HCT116 (cell line): ENCODE measurements at regions not wholly inside any gene's neighbourhood (a gene's known extent, or its start where the extent isn't known, plus 50 kb on each side); places are given as distances from the start of the nearest gene placed in this dataset.

ENCODE experiments used
- ATAC-seq: fragments of 200-7000 bp; cut with Tn5 transposase; 2 replicates; pipeline ENCODE4 v1.9.1; 2020; ENCODE audit warnings: mild to moderate bottlenecking, moderate library complexity
- BruUV-seq: library from RNA; stranded (reverse); fragments of 400-500 nt; replicated peaks from 2 replicates; lab custom pipeline; 2021; lab: Mats Ljungman, UMichigan
- CTCF ChIA-PET: fragments of 300-600 bp; sonication (Branson Sonifier 250); formaldehyde crosslinking; loops from one replicate; lab custom pipeline; 2021; ENCODE audit warnings: antibody characterized with exemption; lab: Charles Lee
- POLR2A ChIA-PET: fragments of 300-600, 350-600 bp; sonication (Branson Sonifier 250); formaldehyde crosslinking; loops from one replicate; lab custom pipeline; 2021; ENCODE audit warnings: antibody characterized with exemption; lab: Charles Lee
- RAD21 ChIA-PET, 2 experiments: fragments of 300-600 bp; sonication (Branson Sonifier 250); formaldehyde crosslinking; loops; one replicate each; lab custom pipeline; 2023; ENCODE audit warnings: low total read pairs in 2 of 2; ENCODE audit not compliant: uncharacterized antibody in 2 of 2, unreplicated experiment in 2 of 2, low non-redundant PET in 1 of 2; lab: Charles Lee
- DNase-seq: peaks from one replicate; pipeline ENCODE4 v3.0.0-alpha.2; 2010; ENCODE audit warnings: low read depth, low spot score
- H2AFZ ChIP-seq: fragments of 200-600 bp; shearing (Covaris generic), sonication (generic); 2 replicates; pipeline ENCODE4 v1.6.1; 2017; ENCODE audit warnings: low read depth, mixed run types, mixed read lengths, antibody characterized with exemption, low read length; ENCODE audit not compliant: poor library complexity, severe bottlenecking
- H3K27ac ChIP-seq: 2 replicates; pipeline ENCODE4 v1.5.1; 2012; ENCODE audit warnings: low read depth, low read length
- H3K27me3 ChIP-seq: fragments of 200-600 bp; sonication (generic); 2 replicates; pipeline ENCODE4 v1.6.1; 2016; ENCODE audit warnings: mixed run types, low read length, mixed read lengths; ENCODE audit not compliant: insufficient read depth
- H3K36me3 ChIP-seq, 2 experiments: fragments of 200-500 bp in 1 of 2; fragments of 200-600 bp in 1 of 2; sonication (Bioruptor generic) in 1 of 2; sonication (generic) in 1 of 2; 2 replicates each; pipeline versions ENCODE4 v1.5.1 to v1.6.1; 2014 to 2016; ENCODE audit warnings: low read length in 2 of 2, inconsistent platforms in 1 of 2, mixed read lengths in 1 of 2, mixed run types in 1 of 2; ENCODE audit not compliant: insufficient read depth in 2 of 2, control insufficient read depth in 1 of 2
- H3K4me1 ChIP-seq, 2 experiments: fragments of 200-600 bp in 1 of 2; sonication (generic) in 1 of 2; 2 replicates each; pipeline versions ENCODE4 v1.5.1 to v1.6.1; 2012 to 2017; ENCODE audit warnings: low read length in 2 of 2, inconsistent platforms in 1 of 2, mild to moderate bottlenecking in 1 of 2, mixed read lengths in 1 of 2, mixed run types in 1 of 2, moderate library complexity in 1 of 2; ENCODE audit not compliant: insufficient read depth in 2 of 2, control insufficient read depth in 1 of 2
- H3K4me2 ChIP-seq: fragments of 200-600 bp; sonication (generic); 2 replicates; pipeline ENCODE4 v1.6.1; 2017; ENCODE audit warnings: mixed run types, low read length, mixed read lengths
- H3K4me3 ChIP-seq, 2 experiments: fragments of 200-600 bp in 1 of 2; sonication (generic) in 1 of 2; replicated peaks in 1 of 2; 2 replicates each; pipeline ENCODE4 v1.5.1; 2011 to 2016; ENCODE audit warnings: low read length in 2 of 2, control low read depth in 1 of 2, low read depth in 1 of 2, mild to moderate bottlenecking in 1 of 2, mixed read lengths in 1 of 2, mixed run types in 1 of 2
- H3K79me2 ChIP-seq: fragments of 200-600 bp; sonication (generic); 2 replicates; pipeline ENCODE4 v1.6.1; 2017; ENCODE audit warnings: mild to moderate bottlenecking, mixed run types, low read length, moderate library complexity, mixed read lengths; ENCODE audit not compliant: insufficient read depth
- H3K9ac ChIP-seq: fragments of 200-600 bp; sonication (generic); 2 replicates; pipeline ENCODE4 v1.6.1; 2016; ENCODE audit warnings: low read length, mixed read lengths
- H3K9me2 ChIP-seq: fragments of 200-600 bp; sonication (generic), shearing (Covaris generic); 2 replicates; pipeline ENCODE4 v1.6.1; 2017; ENCODE audit warnings: mixed run types, mild to moderate bottlenecking, moderate library complexity; ENCODE audit not compliant: insufficient read depth
- H3K9me3 ChIP-seq, 2 experiments: fragments of 200-500 bp in 1 of 2; fragments of 200-600 bp in 1 of 2; sonication (Bioruptor generic) in 1 of 2; sonication (generic) in 1 of 2; 2 replicates each; pipeline ENCODE4 v1.6.1; 2014 to 2017; ENCODE audit warnings: low read length in 2 of 2, mixed read lengths in 2 of 2, inconsistent platforms in 1 of 2, low read depth in 1 of 2, mild to moderate bottlenecking in 1 of 2, mixed run types in 1 of 2, moderate library complexity in 1 of 2; ENCODE audit not compliant: control insufficient read depth in 1 of 2, insufficient read depth in 1 of 2
- H4K20me1 ChIP-seq: fragments of 200-600 bp; sonication (generic), shearing (Covaris generic); 2 replicates; pipeline ENCODE4 v1.6.1; 2017; ENCODE audit warnings: mixed run types, mild to moderate bottlenecking, moderate library complexity; ENCODE audit not compliant: insufficient read depth
- CBX3 ChIP-seq: IDR thresholded peaks from 2 replicates; pipeline ENCODE4 v1.6.1; 2012; ENCODE audit warnings: low read depth
- CEBPB ChIP-seq: IDR thresholded peaks from 2 replicates; pipeline ENCODE4 v1.6.1; 2012; ENCODE audit warnings: low read depth
- EGR1 ChIP-seq: IDR thresholded peaks from 2 replicates; pipeline ENCODE4 v1.6.1; 2012; ENCODE audit warnings: low read depth
- ELF1 ChIP-seq: IDR thresholded peaks from 2 replicates; pipeline ENCODE4 v1.6.1; 2012; ENCODE audit warnings: low read depth, borderline replicate concordance
- EZH2 ChIP-seq: fragments of 200-600 bp; sonication (generic); IDR thresholded peaks from 2 replicates; pipeline ENCODE4 v1.6.1; 2017; ENCODE audit warnings: antibody characterized with exemption, mixed run types
- EZH2phosphoT487 ChIP-seq: fragments of 200-600 bp; IDR thresholded peaks from 2 replicates; pipeline ENCODE4 v1.6.1; 2018; ENCODE audit warnings: antibody characterized with exemption, borderline replicate concordance
- JUND ChIP-seq: IDR thresholded peaks from 2 replicates; pipeline ENCODE4 v1.6.1; 2012
- MAX ChIP-seq: IDR thresholded peaks from 2 replicates; pipeline ENCODE4 v1.6.1; 2012
- RAD21 ChIP-seq: IDR thresholded peaks from 2 replicates; pipeline ENCODE4 v1.6.1; 2012; ENCODE audit warnings: low read depth, mild to moderate bottlenecking
- SIN3A ChIP-seq: IDR thresholded peaks from 2 replicates; pipeline ENCODE4 v1.6.1; 2012; ENCODE audit warnings: low read depth
- SP1 ChIP-seq: IDR thresholded peaks from 2 replicates; pipeline ENCODE4 v1.6.1; 2012; ENCODE audit warnings: low read depth
- SRF ChIP-seq: IDR thresholded peaks from 2 replicates; pipeline ENCODE4 v1.6.1; 2012; ENCODE audit warnings: low read depth
- YY1 ChIP-seq: IDR thresholded peaks from 2 replicates; pipeline ENCODE4 v1.6.1; 2011; ENCODE audit warnings: low read length, low read depth, moderate library complexity, mild to moderate bottlenecking; ENCODE audit not compliant: insufficient replicate concordance; ENCODE audit errors: extremely low read depth
- ZBTB33 ChIP-seq: IDR thresholded peaks from 2 replicates; pipeline ENCODE4 v1.6.1; 2011; ENCODE audit warnings: mild to moderate bottlenecking, low read length, moderate library complexity; ENCODE audit not compliant: insufficient replicate concordance; ENCODE audit errors: extremely low read depth
- intact Hi-C: fragments of 100-400 bp; cut with micrococcal nuclease; formaldehyde crosslinking; loops from 2 replicates; pipeline ENCODE4 v1.10.0; 2022

- TF ChIP-seq EZH2phosphoT487 (no peak), EZH2 (no peak)
These were observed 923.9 kb downstream of the CDH18 start (continued) for GRCh38 chr5:19064094-19064493.

- no peak overlapping the region for H3K4me3 ChIP-seq
- no TSS peak for BruUV-seq
- H3K9ac ChIP-seq: no peak overlapping the region
- H3K79me2 ChIP-seq: no peaks in the 10 kb centered on the region
- no peaks in the 10 kb centered on the region for H3K9me2 ChIP-seq
- ChIA-PET POLR2A (no interaction called here), CTCF (no interaction called here), RAD21 (no interaction called here)
- intact Hi-C loops: no loop called here
- TF ChIP-seq RAD21 (no peak), SRF (no peak)
- H4K20me1 ChIP-seq: no peaks in the 10 kb centered on the region
- no peaks in the 10 kb centered on the region for H3K27me3 ChIP-seq
- no peak overlapping the region for H3K27ac ChIP-seq
- H3K36me3 ChIP-seq: no peaks in the 10 kb centered on the region
- no peak overlapping the region for H3K4me2 ChIP-seq
- no peak for ATAC-seq
- no peaks in the 10 kb centered on the region for H3K4me1 ChIP-seq
- no peak for DNase-seq
- no peak overlapping the region for H2AFZ ChIP-seq
- peaks cover 8% of the 10 kb centered on the region in 2 experiments; a peak in 2 of 4 replicates for H3K9me3 ChIP-seq
These were observed 920.3 kb downstream of the CDH18 start for GRCh38 chr5:19067741-19068140.

DNA sequence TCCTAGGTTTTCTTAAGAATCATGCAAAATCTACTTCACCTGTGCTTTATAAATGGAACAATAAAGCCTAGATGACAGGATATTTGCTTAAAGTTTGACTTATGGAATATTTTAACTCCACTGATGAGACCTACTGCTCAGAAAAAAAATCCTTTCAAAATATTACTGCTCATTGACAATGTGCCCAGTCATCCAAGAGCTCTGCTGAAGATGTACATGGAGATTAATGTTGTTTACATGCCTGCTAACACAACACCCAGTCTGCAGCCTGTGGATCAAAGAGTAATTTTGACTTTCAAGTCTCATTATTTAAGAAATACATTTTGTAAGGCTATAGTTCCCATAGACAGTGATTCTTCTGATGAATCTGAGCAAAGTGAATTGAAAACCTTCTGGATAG, 889.6 kb downstream of the CDH18 start:
- RAD21 ChIA-PET: no interaction called here
- no peak for ATAC-seq
- no TSS peak for BruUV-seq
- DNase-seq: no peak
- Histone ChIP-seq H3K9ac (no peak overlapping the region), H3K36me3 (no peaks in the 10 kb centered on the region), H4K20me1 (no peaks in the 10 kb centered on the region), H3K27ac (no peak overlapping the region), H3K9me3 (peaks cover 0 to 21% of the 10 kb centered on the region in 2 experiments; a peak in 2 of 4 replicates)
- intact Hi-C loops: no loop called here
- TF ChIP-seq JUND: no peak
- no peak for TF ChIP-seq CEBPB
- no peak for TF ChIP-seq SP1
- TF ChIP-seq EZH2: no peak
- no peak for TF ChIP-seq ELF1
- no peak for TF ChIP-seq SIN3A
- TF ChIP-seq EGR1: no peak
- TF ChIP-seq ZBTB33: no peak
- no peak for TF ChIP-seq CBX3
- no peak for TF ChIP-seq RAD21
- TF ChIP-seq SRF: no peak
- no peak for TF ChIP-seq MAX
- TF ChIP-seq YY1: no peak
- TF ChIP-seq, all 23 proteins: peak for 0
- H2AFZ ChIP-seq: no peak overlapping the region
- H3K79me2 ChIP-seq: no peaks in the 10 kb centered on the region
- no peak overlapping the region for H3K4me3 ChIP-seq
- H3K4me2 ChIP-seq: no peak overlapping the region
- H3K9me2 ChIP-seq: no peaks in the 10 kb centered on the region
- ChIA-PET CTCF (no interaction called here), POLR2A (no interaction called here)
- H3K27me3 ChIP-seq: no peaks in the 10 kb centered on the region
- H3K4me1 ChIP-seq: no peaks in the 10 kb centered on the region
